BE2C (cell line): ENCODE measurements at regions not wholly inside any gene's neighbourhood (a gene's known extent, or its start where the extent isn't known, plus 50 kb on each side); places are given as distances from the start of the nearest gene placed in this dataset.
"Not testable (repeated sequence)": the region's sequence is repeated elsewhere in the genome, so short reads cannot be mapped to it uniquely, and the experiment has no call there.

Experiments
- DNase-seq: peaks from one replicate; pipeline ENCODE4 v3.0.0-alpha.2; 2020
- H3K27me3 ChIP-seq: fragments of 250-450 bp; sonication (Bioruptor Pico); 2 replicates; pipeline ENCODE4 v1.5.1; 2020; ENCODE audit warnings: mild to moderate bottlenecking
- H3K36me3 ChIP-seq: fragments of 250-450 bp; sonication (Bioruptor Pico); 2 replicates; pipeline ENCODE4 v1.5.1; 2020; ENCODE audit warnings: mild to moderate bottlenecking
- H3K4me1 ChIP-seq: fragments of 250-450 bp; sonication (Bioruptor Pico); 2 replicates; pipeline ENCODE4 v1.5.1; 2020
- H3K4me3 ChIP-seq: 2 replicates; pipeline ENCODE4 v1.5.1; 2011; ENCODE audit warnings: low read depth, low read length
- H3K9me3 ChIP-seq: fragments of 250-450 bp; sonication (Bioruptor Pico); 2 replicates; pipeline ENCODE4 v1.5.1; 2020
- CTCF ChIP-seq: IDR thresholded peaks from 2 replicates; pipeline ENCODE4 v1.5.1; 2012; ENCODE audit warnings: mild to moderate bottlenecking, low read depth, low read length

- no peaks in the 10 kb centered on the region for H3K9me3 ChIP-seq
- TF ChIP-seq CTCF: no peak
- no peak overlapping the region for H3K4me3 ChIP-seq
- DNase-seq: no peak
- H3K4me1 ChIP-seq: peaks cover 6% of the 10 kb centered on the region; the same call in 1 of the 2 replicates
- no peaks in the 10 kb centered on the region for H3K27me3 ChIP-seq
- no peaks in the 10 kb centered on the region for H3K36me3 ChIP-seq
Observed at GRCh38 chr16:52357711-52358110, 189.2 kb downstream of the TOX3 start.

GRCh38 chr16:52353249-52353648, 193.7 kb downstream of the TOX3 start:
- TF ChIP-seq CTCF: no peak

GRCh38 chr16:52351451-52351850, 195.5 kb downstream of the TOX3 start:
- Histone ChIP-seq H3K9me3 (no peaks in the 10 kb centered on the region), H3K27me3 (no peaks in the 10 kb centered on the region), H3K4me1 (no peaks in the 10 kb centered on the region), H3K36me3 (no peaks in the 10 kb centered on the region), H3K4me3 (no peak overlapping the region)
- no peak for DNase-seq
- TF ChIP-seq CTCF: no peak

More at GRCh38 chr16:52353249-52353648, 193.7 kb downstream of the TOX3 start:
- Histone ChIP-seq H3K4me1 (peaks cover 6% of the 10 kb centered on the region; the same call in 1 of the 2 replicates), H3K27me3 (no peaks in the 10 kb centered on the region), H3K4me3 (no peak overlapping the region), H3K9me3 (no peaks in the 10 kb centered on the region), H3K36me3 (no peaks in the 10 kb centered on the region)
- no peak for DNase-seq

- Histone ChIP-seq H3K4me1 (no peaks in the 10 kb centered on the region), H3K27me3 (no peaks in the 10 kb centered on the region), H3K36me3 (no peaks in the 10 kb centered on the region), H3K9me3 (no peaks in the 10 kb centered on the region), H3K4me3 (no peak overlapping the region)
- DNase-seq: no peak
- TF ChIP-seq CTCF: no peak
Observed at GRCh38 chr16:52350031-52350642, 196.8 kb downstream of the TOX3 start.

- no peaks in the 10 kb centered on the region for H3K36me3 ChIP-seq
- H3K9me3 ChIP-seq: no peaks in the 10 kb centered on the region
- no peak for TF ChIP-seq CTCF
- H3K4me3 ChIP-seq: no peak overlapping the region
- H3K4me1 ChIP-seq: no peaks in the 10 kb centered on the region
- DNase-seq: no peak
- H3K27me3 ChIP-seq: peaks cover 4% of the 10 kb centered on the region
Observed at GRCh38 chr16:52346709-52347108, 200.2 kb downstream of the TOX3 start.

- H3K4me1 ChIP-seq, DNase-seq, H3K4me3 ChIP-seq, H3K9me3 ChIP-seq, H3K36me3 ChIP-seq, H3K27me3 ChIP-seq: not testable (repeated sequence)
Observed at GRCh38 chr16:52333673-52334072, 213.3 kb downstream of the TOX3 start.
